Limb (tissue), 2 donors: ENCODE measurements at regions not wholly inside any gene's neighbourhood (a gene's known extent, or its start where the extent isn't known, plus 50 kb on each side); places are given as distances from the start of the nearest gene placed in this dataset.

Source experiments
- DNase-seq, 2 donors: peaks; one replicate each; pipeline ENCODE4 v3.0.0-alpha.2; 2016; ENCODE audit errors: extremely low spot score in 2 of 2

DNA sequence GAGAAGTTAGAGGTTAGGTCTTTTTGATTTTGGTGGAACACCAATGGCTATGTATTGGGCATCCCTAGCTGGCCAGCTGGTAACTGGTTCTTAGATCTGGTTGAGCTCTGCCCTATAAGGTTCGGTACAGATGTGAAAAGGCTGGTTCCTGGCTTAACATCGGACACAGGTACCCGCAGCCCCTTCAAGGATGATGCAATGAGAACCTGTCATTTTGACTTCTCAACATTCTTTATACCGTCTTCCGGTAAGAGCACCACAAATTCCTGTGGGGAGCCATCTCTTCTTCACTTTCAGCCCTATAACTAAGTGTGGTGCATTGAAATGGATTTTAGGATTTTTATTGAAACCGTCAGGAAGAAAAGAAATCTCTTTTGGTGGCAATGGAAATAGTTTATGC, 222.8 kb downstream of the ADAMTS9 start:
- DNase-seq, result no peak

GRCh38 chr3:64463981-64464380, 223.8 kb downstream of the ADAMTS9 start:
- DNase-seq, result no peak

DNA sequence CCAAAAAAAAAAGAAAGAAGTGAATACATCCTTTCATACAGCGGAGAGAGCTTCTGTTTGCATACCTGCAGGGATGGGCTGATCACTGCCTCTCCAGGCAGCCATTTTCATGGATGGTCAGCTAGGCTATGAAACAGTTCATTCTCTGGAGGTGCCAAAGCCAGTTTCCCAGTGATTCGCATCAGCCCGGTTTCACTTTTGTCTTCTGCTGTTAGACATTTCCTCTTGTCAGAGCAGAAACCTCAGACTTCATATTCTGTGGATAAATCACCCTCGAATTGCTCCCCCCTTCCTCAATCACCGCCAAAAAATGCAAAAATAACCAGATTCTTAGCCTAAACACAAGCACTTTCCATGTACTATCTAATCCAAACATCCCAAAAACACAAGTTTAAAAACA, 225.6 kb downstream of the ADAMTS9 start:
- no peak for DNase-seq

DNA sequence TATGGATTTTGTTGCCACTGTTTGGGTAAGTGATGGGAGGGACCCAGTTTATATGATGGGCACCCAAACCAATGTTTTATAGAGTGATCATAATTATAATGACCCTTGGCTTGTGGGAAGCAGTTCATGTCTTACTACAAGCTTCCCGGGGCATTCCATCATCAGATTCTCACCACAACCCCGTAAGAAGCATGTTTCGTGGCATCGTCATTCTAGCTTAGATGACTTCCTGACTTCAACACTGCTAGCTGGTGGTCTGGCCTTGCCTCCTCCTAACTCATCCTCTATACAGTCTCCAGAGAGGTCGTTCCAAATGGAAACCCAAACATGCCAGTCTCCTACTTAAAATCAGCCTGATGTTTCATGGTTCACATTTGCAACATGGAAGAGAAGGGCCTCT, 226.9 kb downstream of the ADAMTS9 start:
- no peak for DNase-seq

GRCh38 chr3:64460141-64460730, 227.6 kb downstream of the ADAMTS9 start:
- no peak for DNase-seq

DNA sequence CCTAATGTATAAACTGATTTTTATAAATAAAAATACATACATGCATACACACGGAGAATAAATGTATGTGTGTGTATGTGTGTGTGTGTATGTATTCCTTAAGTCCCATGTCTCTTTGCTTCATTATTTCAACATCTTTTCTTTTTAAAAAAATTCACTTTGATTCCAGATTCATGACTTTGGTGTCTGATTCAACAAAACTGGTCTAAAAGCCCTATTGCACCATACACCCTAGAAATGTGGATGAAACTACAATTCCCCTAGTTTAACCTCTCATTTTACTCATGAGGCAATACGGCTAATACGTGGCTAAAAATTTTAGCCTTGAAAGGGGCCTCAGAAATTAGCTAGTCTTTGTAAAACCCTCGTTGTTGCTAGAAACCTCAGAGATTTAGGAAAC, 228.1 kb downstream of the ADAMTS9 start:
- DNase-seq, result no peak

DNA sequence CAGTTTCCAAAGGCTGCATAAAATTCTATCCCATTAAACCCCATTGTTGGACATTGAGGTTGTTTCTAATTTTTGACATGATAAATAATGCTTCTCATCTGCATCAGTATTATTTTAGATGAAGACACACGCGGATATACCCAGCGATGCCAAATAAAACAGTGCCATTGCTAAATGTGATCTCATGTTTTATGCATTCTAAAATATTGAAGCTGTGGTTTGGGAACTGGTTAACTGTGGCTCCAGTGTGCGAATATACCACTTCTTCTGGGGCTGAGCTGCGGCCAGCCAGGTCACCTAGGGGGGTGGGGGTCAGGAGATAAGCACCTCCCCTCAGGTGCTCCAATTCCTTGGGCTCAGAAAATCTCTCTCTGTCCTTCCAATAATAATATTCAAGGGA, 230.0 kb downstream of the ADAMTS9 start:
- DNase-seq, result no peak

- DNase-seq, result no peak
Measured at GRCh38 chr3:64456674-64457073, 231.1 kb downstream of the ADAMTS9 start.

- no peak for DNase-seq
Measured at GRCh38 chr3:64455351-64455750, 230.1 kb upstream of the PRICKLE2 start.

DNA sequence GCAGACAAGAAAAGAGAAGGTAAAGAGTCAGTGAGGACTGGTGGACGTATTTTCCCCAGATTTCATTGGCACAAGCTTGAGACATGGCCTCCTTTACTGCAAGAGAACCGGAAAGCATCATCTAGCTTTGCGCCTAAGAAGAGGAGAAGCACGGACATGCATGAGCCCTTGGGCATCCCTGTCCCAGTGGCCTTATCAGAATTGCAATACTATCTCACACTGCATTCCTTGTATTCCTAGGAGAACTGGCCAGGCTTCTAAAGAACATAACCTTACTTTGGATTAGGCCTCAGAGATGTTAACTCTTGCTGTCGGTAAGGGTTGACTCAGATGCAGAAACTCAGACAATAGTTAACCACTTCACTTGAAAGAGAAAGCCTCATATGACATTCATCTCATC, 229.5 kb upstream of the PRICKLE2 start:
- no peak for DNase-seq

GRCh38 chr3:64454179-64454578, 228.9 kb upstream of the PRICKLE2 start:
- DNase-seq, result no peak

- DNase-seq, result no peak
Measured at GRCh38 chr3:64451283-64452012, 226.2 kb upstream of the PRICKLE2 start.

DNA sequence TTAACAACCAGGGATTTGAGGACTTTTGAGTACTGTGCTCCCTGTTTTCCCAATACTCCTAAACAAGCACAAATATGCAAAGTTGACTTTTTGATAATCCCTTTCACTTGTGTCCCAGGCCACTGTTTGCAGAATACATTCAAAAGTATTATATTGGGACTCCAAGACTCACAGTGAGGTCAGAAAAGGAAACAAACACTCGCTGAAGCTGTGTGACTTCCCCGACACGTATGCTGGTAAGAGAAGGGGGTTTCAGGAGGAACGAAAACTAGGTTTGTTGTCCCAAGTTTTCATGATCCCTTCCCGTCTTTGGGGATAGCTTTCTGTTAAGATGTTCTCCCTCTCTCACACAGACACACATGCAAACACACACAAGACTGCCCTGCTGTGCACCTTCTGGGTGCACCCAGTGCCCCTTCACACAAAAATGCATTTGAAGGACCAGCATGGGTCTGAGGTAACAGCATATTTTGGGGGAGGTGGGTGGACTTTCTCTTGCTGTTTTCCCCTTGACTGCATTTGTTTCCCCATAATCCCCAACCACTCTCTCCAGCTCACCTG, 225.2 kb upstream of the PRICKLE2 start:
- DNase-seq, result no peak

- no peak for DNase-seq
Measured at GRCh38 chr3:64449026-64449425, 223.8 kb upstream of the PRICKLE2 start.

GRCh38 chr3:64445944-64446300, 220.7 kb upstream of the PRICKLE2 start:
- no peak for DNase-seq

DNA sequence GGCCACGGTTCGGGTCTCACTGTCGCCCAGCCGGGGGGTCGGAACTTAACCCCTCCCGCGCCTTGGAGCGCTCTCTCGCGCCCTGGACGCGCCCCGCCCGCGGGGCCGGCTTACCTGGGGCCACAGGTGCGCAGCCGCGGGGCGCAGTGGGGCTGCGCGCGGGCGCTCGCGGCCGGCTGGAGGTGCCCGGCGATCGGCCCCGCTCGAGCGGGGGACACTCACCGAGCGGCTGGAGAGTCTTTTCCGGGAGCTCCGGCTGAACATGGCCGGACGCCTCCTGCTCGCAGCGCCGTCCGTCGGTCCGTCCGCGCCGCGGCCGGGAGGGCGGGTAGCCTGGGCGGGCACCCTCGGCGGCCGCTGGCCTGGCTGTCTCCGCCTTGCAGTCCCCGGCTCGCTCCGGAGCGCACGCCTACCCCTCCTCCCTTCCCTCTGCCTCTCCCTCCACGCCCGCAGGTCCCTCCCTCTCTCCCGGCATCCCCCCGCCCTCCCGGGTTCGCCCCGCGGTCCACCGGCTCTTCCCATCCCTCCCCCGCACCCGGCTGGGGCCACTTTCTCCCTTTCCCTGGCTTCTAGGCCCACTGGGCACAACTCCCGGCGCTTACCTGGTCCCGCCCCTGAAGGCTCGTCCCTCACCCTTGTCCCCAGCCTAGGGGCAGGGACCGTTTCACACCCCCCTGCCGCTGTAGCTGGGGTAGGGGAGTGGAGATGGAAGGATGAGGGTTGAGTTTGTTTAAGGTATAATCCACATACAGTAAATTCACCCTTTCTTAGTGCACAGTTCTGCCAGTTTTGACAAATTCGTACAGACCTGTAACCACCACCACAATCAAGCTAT, 220.1 kb upstream of the PRICKLE2 start:
- peak; percentile 62 to 83 for DNase-seq

GRCh38 chr3:64444490-64445108, 219.3 kb upstream of the PRICKLE2 start:
- peak in 1 of 2 donors; percentile 55 for DNase-seq

- DNase-seq, result peak; percentile 56 to 63
Measured at GRCh38 chr3:64443546-64444381, 218.5 kb upstream of the PRICKLE2 start.

DNA sequence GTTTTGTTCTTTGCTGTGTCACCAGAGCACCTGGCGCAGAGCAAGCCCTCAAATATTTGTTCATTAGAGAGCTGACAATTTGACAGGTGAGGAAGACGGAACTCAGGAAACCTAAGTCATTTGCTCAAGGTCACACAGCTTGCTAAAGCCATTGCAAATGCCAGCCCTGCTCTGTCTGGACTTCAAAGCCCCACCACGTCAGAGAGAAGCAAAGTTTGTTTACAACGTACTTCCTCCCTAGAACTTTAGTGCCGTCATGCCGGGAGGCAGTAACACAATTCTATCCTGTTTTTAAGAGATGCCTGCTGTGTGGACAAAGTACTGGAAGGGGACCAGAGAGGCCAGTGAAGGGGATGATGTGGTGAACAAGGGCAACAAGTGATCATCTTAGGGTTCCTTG, 216.6 kb upstream of the PRICKLE2 start:
- no peak for DNase-seq

GRCh38 chr3:64440498-64440897, 215.2 kb upstream of the PRICKLE2 start:
- no peak for DNase-seq

DNA sequence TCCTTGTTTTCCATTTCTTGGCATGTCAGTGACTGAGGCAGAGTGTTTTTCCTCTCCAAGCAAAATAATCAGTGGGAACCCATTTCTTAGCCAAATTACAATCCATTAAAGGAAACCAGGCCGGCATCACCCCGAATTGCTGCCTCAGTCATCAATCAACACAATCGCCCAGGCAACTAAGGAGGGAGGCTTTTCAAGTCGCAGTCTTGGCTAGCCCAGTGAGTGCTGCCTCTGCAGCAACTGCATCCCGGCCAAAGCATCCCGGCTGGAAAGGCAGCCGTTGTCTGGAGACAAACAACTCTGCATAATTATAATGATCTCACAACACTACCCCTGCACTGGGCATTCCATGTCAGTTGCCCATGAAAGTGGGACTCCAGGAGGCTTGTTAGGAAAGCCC, 213.5 kb upstream of the PRICKLE2 start:
- DNase-seq, result no peak
